PC-3 (cell line): ENCODE measurements at regions not wholly inside any gene's neighbourhood (a gene's known extent, or its start where the extent isn't known, plus 50 kb on each side); places are given as distances from the start of the nearest gene placed in this dataset.

Source experiments
- ATAC-seq: fragments of 200-7000 bp; cut with Tn5 transposase; 2 replicates; pipeline ENCODE4 v1.9.1; 2020; ENCODE audit warnings: mild to moderate bottlenecking, moderate library complexity
- BruUV-seq: library from RNA; stranded (reverse); fragments of 400-500 nt; replicated peaks from 2 replicates; lab custom pipeline; 2021; lab: Mats Ljungman, UMichigan
- CTCF ChIA-PET: fragments of 300-600 bp; sonication (Branson Sonifier 250); formaldehyde crosslinking; loops from one replicate; lab custom pipeline; 2022; ENCODE audit warnings: antibody characterized with exemption; lab: Charles Lee
- POLR2A ChIA-PET: fragments of 300-600 bp; sonication (Branson Sonifier 250); formaldehyde crosslinking; loops from one replicate; lab custom pipeline; 2022; ENCODE audit warnings: antibody characterized with exemption; ENCODE audit not compliant: unreplicated experiment; lab: Charles Lee
- DNase-seq: peaks from one replicate; pipeline ENCODE4 v3.0.0-alpha.2; 2015
- H2AFZ ChIP-seq: fragments of 300-600 bp; sonication (generic); 2 replicates; pipeline ENCODE4 v1.6.0; 2016; ENCODE audit warnings: antibody characterized with exemption, low read length
- H3F3A ChIP-seq: fragments of 300-600 bp; sonication (generic); one replicate; pipeline ENCODE4 v1.6.0; 2017; ENCODE audit warnings: antibody characterized with exemption, low read length, control low read depth, mild to moderate bottlenecking; ENCODE audit not compliant: unreplicated experiment
- H3K27ac ChIP-seq: fragments of 300-600 bp; sonication (generic); 2 replicates; pipeline ENCODE4 v1.5.1; 2016; ENCODE audit warnings: mild to moderate bottlenecking, low read length
- H3K27me3 ChIP-seq: fragments of 300-600 bp; sonication (generic); 2 replicates; pipeline ENCODE4 v1.6.1; 2016; ENCODE audit warnings: low read length, mixed read lengths
- H3K36me3 ChIP-seq: fragments of 300-600 bp; sonication (generic); 2 replicates; pipeline ENCODE4 v1.6.1; 2016; ENCODE audit warnings: low read depth, mixed run types, low read length, mixed read lengths
- H3K4me1 ChIP-seq: fragments of 300-600 bp; sonication (generic); 2 replicates; pipeline ENCODE4 v1.5.1; 2016; ENCODE audit warnings: low read length; ENCODE audit not compliant: insufficient read depth
- H3K4me2 ChIP-seq: fragments of 300-600 bp; sonication (generic); 2 replicates; pipeline ENCODE4 v1.6.0; 2016; ENCODE audit warnings: low read length
- H3K4me3 ChIP-seq: fragments of 300-600 bp; sonication (generic); 2 replicates; pipeline ENCODE4 v1.5.1; 2016; ENCODE audit warnings: mild to moderate bottlenecking, low read length, mixed read lengths
- H3K79me2 ChIP-seq: fragments of 300-600 bp; sonication (generic); 2 replicates; pipeline ENCODE4 v1.6.1; 2017; ENCODE audit warnings: low read length, mixed read lengths
- H3K9ac ChIP-seq: fragments of 300-600 bp; sonication (generic); 2 replicates; pipeline ENCODE4 v1.6.0; 2016; ENCODE audit warnings: mild to moderate bottlenecking, low read length
- H3K9me2 ChIP-seq: fragments of 300-600 bp; sonication (generic); replicated peaks from 2 replicates; pipeline ENCODE4 v1.6.1; 2016; ENCODE audit warnings: mixed run types, low read length, mixed read lengths
- H3K9me3 ChIP-seq: fragments of 300-600 bp; sonication (generic); 2 replicates; pipeline ENCODE4 v1.6.1; 2016; ENCODE audit warnings: low read length, mixed read lengths
- H4K20me1 ChIP-seq: fragments of 300-600 bp; sonication (generic); 2 replicates; pipeline ENCODE4 v1.6.1; 2016; ENCODE audit warnings: low read length, mixed read lengths
- EZH2 ChIP-seq: fragments of 300-600 bp; sonication (generic); IDR thresholded peaks from one replicate; pipeline ENCODE4 v1.6.1; 2017; ENCODE audit warnings: antibody characterized with exemption, mild to moderate bottlenecking, low read length; ENCODE audit not compliant: unreplicated experiment
- EZH2phosphoT487 ChIP-seq: fragments of 300-600 bp; sonication (generic); IDR thresholded peaks from 2 replicates; pipeline ENCODE4 v1.6.1; 2018; ENCODE audit warnings: mild to moderate bottlenecking, antibody characterized with exemption, low read length, borderline replicate concordance
- intact Hi-C: fragments of 100-400 bp; cut with micrococcal nuclease; formaldehyde crosslinking; loops from 2 replicates; pipeline ENCODE4 v1.9.0; 2023
- TF ChIP-seq, protein P1 (sequence below): fragments of 300-600 bp; sonication (generic); conservative IDR thresholded peaks from 2 replicates; pipeline ENCODE4 v1.5.1; 2017; ENCODE audit warnings: antibody characterized with exemption, low read depth, mild to moderate bottlenecking, low read length

DNA sequence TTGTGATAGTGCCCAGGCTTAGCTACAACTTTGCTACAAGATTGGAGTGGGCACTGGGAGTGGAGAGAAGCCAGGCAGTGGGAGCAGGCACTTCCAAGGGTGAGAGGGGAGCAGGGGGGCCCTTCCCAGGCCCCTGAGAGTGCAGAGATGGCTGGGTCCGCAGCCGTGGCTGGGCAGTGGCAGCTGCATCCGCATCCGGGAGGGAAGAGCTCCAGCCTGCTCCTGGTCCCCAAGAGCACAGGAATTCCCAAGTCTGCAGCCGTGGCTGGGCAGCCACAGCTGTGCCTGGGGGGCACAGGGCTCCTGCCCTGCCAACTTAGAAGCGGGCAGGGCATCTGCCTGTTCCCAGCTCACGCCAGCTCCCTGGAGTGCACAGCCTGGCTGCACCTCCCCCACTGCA is 124.1 kb upstream of the POM121L12 start:
- Histone ChIP-seq H3K4me2 (no peak overlapping the region), H3K4me3 (no peak overlapping the region), H3K9me3 (0 out of 2 replicates have a peak, but pooled peaks cover 5% of the 10 kb centered on the region), H3F3A (no peaks in the 10 kb centered on the region), H3K79me2 (no peaks in the 10 kb centered on the region), H4K20me1 (no peaks in the 10 kb centered on the region), H2AFZ (no peak overlapping the region), H3K4me1 (no peaks in the 10 kb centered on the region), H3K36me3 (no peaks in the 10 kb centered on the region), H3K9ac (no peak overlapping the region), H3K27me3 (no peaks in the 10 kb centered on the region), H3K9me2 (no peaks in the 10 kb centered on the region), H3K27ac (no peak overlapping the region)
- no peak for TF ChIP-seq EZH2
- CTCF ChIA-PET, result no interaction called here
- POLR2A ChIA-PET, result no interaction called here
- BruUV-seq, result no TSS peak
- intact Hi-C loops, result no loop called here
- DNase-seq (no peak), ATAC-seq (no peak)

DNA sequence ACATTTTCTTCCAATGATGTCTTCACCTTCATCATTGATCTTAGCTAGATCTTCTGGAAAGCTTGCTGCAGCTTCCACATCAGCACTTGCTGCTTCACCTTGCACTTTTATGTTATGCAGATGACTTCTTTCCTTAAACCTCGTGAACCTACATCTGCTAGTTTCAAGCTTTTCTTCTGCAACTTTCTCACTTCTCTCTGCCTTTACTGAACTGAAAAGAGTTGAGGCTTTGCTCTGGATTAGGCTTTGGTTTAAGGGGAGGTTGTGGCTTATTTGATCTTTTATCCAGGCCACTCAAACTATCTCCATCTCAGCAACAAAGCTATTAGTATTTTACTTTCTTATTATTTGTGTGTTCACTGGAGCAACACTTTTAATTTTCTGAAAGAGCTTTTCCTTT is 125.5 kb upstream of the POM121L12 start:
- Histone ChIP-seq H3K4me1 (no peaks in the 10 kb centered on the region), H3K9me3 (0 out of 2 replicates have a peak, but pooled peaks cover 5% of the 10 kb centered on the region), H3K36me3 (no peaks in the 10 kb centered on the region), H3K27me3 (no peaks in the 10 kb centered on the region), H3F3A (no peaks in the 10 kb centered on the region), H4K20me1 (no peaks in the 10 kb centered on the region), H3K4me3 (no peak overlapping the region), H2AFZ (no peak overlapping the region), H3K27ac (no peak overlapping the region), H3K9ac (no peak overlapping the region), H3K79me2 (no peaks in the 10 kb centered on the region), H3K4me2 (no peak overlapping the region), H3K9me2 (no peaks in the 10 kb centered on the region)
- no peak for ATAC-seq
- BruUV-seq, result no TSS peak
- ChIA-PET CTCF (no interaction called here), POLR2A (no interaction called here)
- no peak for DNase-seq
- intact Hi-C loops, result no loop called here
- TF ChIP-seq, protein P1, sequence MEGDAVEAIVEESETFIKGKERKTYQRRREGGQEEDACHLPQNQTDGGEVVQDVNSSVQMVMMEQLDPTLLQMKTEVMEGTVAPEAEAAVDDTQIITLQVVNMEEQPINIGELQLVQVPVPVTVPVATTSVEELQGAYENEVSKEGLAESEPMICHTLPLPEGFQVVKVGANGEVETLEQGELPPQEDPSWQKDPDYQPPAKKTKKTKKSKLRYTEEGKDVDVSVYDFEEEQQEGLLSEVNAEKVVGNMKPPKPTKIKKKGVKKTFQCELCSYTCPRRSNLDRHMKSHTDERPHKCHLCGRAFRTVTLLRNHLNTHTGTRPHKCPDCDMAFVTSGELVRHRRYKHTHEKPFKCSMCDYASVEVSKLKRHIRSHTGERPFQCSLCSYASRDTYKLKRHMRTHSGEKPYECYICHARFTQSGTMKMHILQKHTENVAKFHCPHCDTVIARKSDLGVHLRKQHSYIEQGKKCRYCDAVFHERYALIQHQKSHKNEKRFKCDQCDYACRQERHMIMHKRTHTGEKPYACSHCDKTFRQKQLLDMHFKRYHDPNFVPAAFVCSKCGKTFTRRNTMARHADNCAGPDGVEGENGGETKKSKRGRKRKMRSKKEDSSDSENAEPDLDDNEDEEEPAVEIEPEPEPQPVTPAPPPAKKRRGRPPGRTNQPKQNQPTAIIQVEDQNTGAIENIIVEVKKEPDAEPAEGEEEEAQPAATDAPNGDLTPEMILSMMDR, result no peak
- TF ChIP-seq EZH2 (no peak), EZH2phosphoT487 (no peak)

DNA sequence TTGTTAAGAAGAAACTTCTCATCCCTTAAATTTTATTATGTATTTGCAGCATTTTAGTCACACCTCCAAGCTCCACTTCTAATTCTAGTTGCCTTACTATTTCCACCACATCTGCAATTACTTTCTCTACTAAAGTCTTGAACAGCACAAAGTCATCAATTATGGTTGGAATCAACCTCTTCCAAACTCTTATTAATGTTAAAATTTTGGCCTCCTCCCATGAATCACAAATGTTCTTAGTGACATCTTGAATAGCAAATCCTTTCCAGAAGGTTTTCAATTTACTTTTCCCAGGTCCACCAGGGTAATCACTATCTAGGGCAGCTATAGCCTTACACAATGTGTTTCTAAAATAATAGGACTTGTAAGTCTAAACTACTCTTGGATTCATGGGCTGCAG is 126.3 kb upstream of the POM121L12 start:
- CTCF ChIA-PET, result interaction anchor here (0.7 kb wide), 1 partner anchor 650 kb away, joined by 3 read pairs; no protein-coding TSS in a partner anchor
- no peak for DNase-seq
- BruUV-seq, result no TSS peak
- no peak overlapping the region for H3K9ac ChIP-seq
- no peak overlapping the region for H3K4me2 ChIP-seq
- H3K9me3 ChIP-seq, result 0 out of 2 replicates have a peak, but pooled peaks cover 5% of the 10 kb centered on the region
- TF ChIP-seq, protein P1, result no peak
- TF ChIP-seq EZH2phosphoT487 (no peak), EZH2 (no peak)
- H3K4me3 ChIP-seq, result no peak overlapping the region
- ATAC-seq, result no peak
- H3K27me3 ChIP-seq, result no peaks in the 10 kb centered on the region
- intact Hi-C loops, result no loop called here
- POLR2A ChIA-PET, result no interaction called here
- H4K20me1 ChIP-seq, result no peaks in the 10 kb centered on the region
- no peaks in the 10 kb centered on the region for H3K4me1 ChIP-seq
- H2AFZ ChIP-seq, result no peak overlapping the region
- no peaks in the 10 kb centered on the region for H3K9me2 ChIP-seq
- H3K27ac ChIP-seq, result no peak overlapping the region
- H3K79me2 ChIP-seq, result no peaks in the 10 kb centered on the region
- H3K36me3 ChIP-seq, result no peaks in the 10 kb centered on the region
- no peaks in the 10 kb centered on the region for H3F3A ChIP-seq
